ENCODE measurements at regions not wholly inside any gene's neighbourhood (a gene's known extent, or its start where the extent isn't known, plus 50 kb on each side); places are given as distances from the start of the nearest gene placed in this dataset.

GRCh38 chr1:218604217-218604616, 259.1 kb downstream of the TGFB2 start:
- ChIA-PET CTCF (no interaction called here), POLR2A (no interaction called here)
- Mint-ChIP-seq H3K27ac (no peak overlapping the region), H3K36me3 (ENCODE audit: low read depth) (no peaks in the 10 kb centered on the region), H3K9me3 (no peaks in the 10 kb centered on the region), H3K4me3 (no peak overlapping the region), H3K27me3 (no peaks in the 10 kb centered on the region), H3K4me1 (no peaks in the 10 kb centered on the region)
- DNase-seq, result no peak

GRCh38 chr1:218611916-218612585, 266.9 kb downstream of the TGFB2 start:
- no peak overlapping the region for H3K4me3 Mint-ChIP-seq
- ChIA-PET POLR2A (no interaction called here), CTCF (no interaction called here)
- no peaks in the 10 kb centered on the region for H3K9me3 Mint-ChIP-seq
- no peaks in the 10 kb centered on the region for H3K36me3 Mint-ChIP-seq (ENCODE audit: low read depth)
- H3K27ac Mint-ChIP-seq, result no peak overlapping the region
- DNase-seq, result no peak
- no peaks in the 10 kb centered on the region for H3K27me3 Mint-ChIP-seq
- H3K4me1 Mint-ChIP-seq, result no peaks in the 10 kb centered on the region

- DNase-seq, result no peak
- Mint-ChIP-seq H3K27me3 (no peaks in the 10 kb centered on the region), H3K27ac (no peak overlapping the region), H3K36me3 (ENCODE audit: low read depth) (no peaks in the 10 kb centered on the region), H3K4me1 (no peaks in the 10 kb centered on the region), H3K4me3 (no peak overlapping the region), H3K9me3 (no peaks in the 10 kb centered on the region)
- CTCF ChIA-PET, result no interaction called here
- POLR2A ChIA-PET, result no interaction called here
Observed at GRCh38 chr1:218613105-218613504, 268.0 kb downstream of the TGFB2 start.

- no peak for DNase-seq
- ChIA-PET CTCF (no interaction called here), POLR2A (no interaction called here)
- Mint-ChIP-seq H3K9me3 (no peaks in the 10 kb centered on the region), H3K27me3 (no peaks in the 10 kb centered on the region), H3K36me3 (ENCODE audit: low read depth) (no peaks in the 10 kb centered on the region), H3K4me3 (no peak overlapping the region), H3K27ac (no peak overlapping the region), H3K4me1 (no peaks in the 10 kb centered on the region)
Observed at GRCh38 chr1:218614031-218614430, 268.9 kb downstream of the TGFB2 start.

GRCh38 chr1:218616681-218617080, 271.5 kb downstream of the TGFB2 start:
- CTCF ChIA-PET, result no interaction called here
- Mint-ChIP-seq H3K27me3 (no peaks in the 10 kb centered on the region), H3K4me1 (no peaks in the 10 kb centered on the region), H3K27ac (no peak overlapping the region), H3K4me3 (no peak overlapping the region), H3K36me3 (ENCODE audit: low read depth) (no peaks in the 10 kb centered on the region), H3K9me3 (no peaks in the 10 kb centered on the region)
- DNase-seq, result no peak
- POLR2A ChIA-PET, result no interaction called here

- ChIA-PET CTCF (no interaction called here), POLR2A (no interaction called here)
- no peaks in the 10 kb centered on the region for H3K27me3 Mint-ChIP-seq
- no peaks in the 10 kb centered on the region for H3K36me3 Mint-ChIP-seq (ENCODE audit: low read depth)
- H3K4me1 Mint-ChIP-seq, result no peaks in the 10 kb centered on the region
- H3K27ac Mint-ChIP-seq, result no peak overlapping the region
- H3K9me3 Mint-ChIP-seq, result no peaks in the 10 kb centered on the region
- H3K4me3 Mint-ChIP-seq, result no peak overlapping the region
- no peak for DNase-seq
Observed at GRCh38 chr1:218617986-218618385, 272.9 kb downstream of the TGFB2 start.

GRCh38 chr1:218620956-218621355, 275.8 kb downstream of the TGFB2 start:
- Mint-ChIP-seq H3K36me3 (ENCODE audit: low read depth) (no peaks in the 10 kb centered on the region), H3K4me3 (no peak overlapping the region)
- CTCF ChIA-PET, result no interaction called here

GRCh38 chr1:218624052-218624451, 278.9 kb downstream of the TGFB2 start:
- Mint-ChIP-seq H3K36me3 (ENCODE audit: low read depth) (no peaks in the 10 kb centered on the region), H3K9me3 (peaks cover 9% of the 10 kb centered on the region), H3K27me3 (no peaks in the 10 kb centered on the region), H3K4me1 (no peaks in the 10 kb centered on the region), H3K27ac (no peak overlapping the region), H3K4me3 (no peak overlapping the region)
- CTCF ChIA-PET, result no interaction called here
- POLR2A ChIA-PET, result no interaction called here
- DNase-seq, result no peak

More at GRCh38 chr1:218620956-218621355, 275.8 kb downstream of the TGFB2 start:
- Mint-ChIP-seq H3K27me3 (no peaks in the 10 kb centered on the region), H3K27ac (no peak overlapping the region), H3K4me1 (no peaks in the 10 kb centered on the region), H3K9me3 (peaks cover 3% of the 10 kb centered on the region)
- POLR2A ChIA-PET, result no interaction called here
- no peak for DNase-seq

- H3K4me1 Mint-ChIP-seq, result no peaks in the 10 kb centered on the region
- no peaks in the 10 kb centered on the region for H3K27me3 Mint-ChIP-seq
- no peak for DNase-seq
- H3K4me3 Mint-ChIP-seq, result no peak overlapping the region
- no peaks in the 10 kb centered on the region for H3K36me3 Mint-ChIP-seq (ENCODE audit: low read depth)
- ChIA-PET POLR2A (no interaction called here), CTCF (no interaction called here)
- no peak overlapping the region for H3K27ac Mint-ChIP-seq
- peaks cover 15% of the 10 kb centered on the region for H3K9me3 Mint-ChIP-seq
Observed at GRCh38 chr1:218625393-218625792, 280.3 kb downstream of the TGFB2 start.

GRCh38 chr1:218633238-218633988, 288.3 kb downstream of the TGFB2 start:
- ChIA-PET CTCF (no interaction called here), POLR2A (no interaction called here)
- peaks cover 17% of the 10 kb centered on the region for H3K9me3 Mint-ChIP-seq
- H3K4me1 Mint-ChIP-seq, result no peaks in the 10 kb centered on the region
- H3K27ac Mint-ChIP-seq, result no peak overlapping the region
- H3K27me3 Mint-ChIP-seq, result no peaks in the 10 kb centered on the region
- no peak for DNase-seq
- H3K4me3 Mint-ChIP-seq, result no peak overlapping the region
- H3K36me3 Mint-ChIP-seq (ENCODE audit: low read depth), result no peaks in the 10 kb centered on the region

GRCh38 chr1:218634212-218634611, 289.1 kb downstream of the TGFB2 start:
- CTCF ChIA-PET, result no interaction called here
- peaks cover 17% of the 10 kb centered on the region for H3K9me3 Mint-ChIP-seq
- H3K36me3 Mint-ChIP-seq (ENCODE audit: low read depth), result no peaks in the 10 kb centered on the region
- POLR2A ChIA-PET, result no interaction called here
- H3K4me1 Mint-ChIP-seq, result no peaks in the 10 kb centered on the region
- no peak overlapping the region for H3K27ac Mint-ChIP-seq
- DNase-seq, result no peak
- no peak overlapping the region for H3K4me3 Mint-ChIP-seq
- no peaks in the 10 kb centered on the region for H3K27me3 Mint-ChIP-seq

GRCh38 chr1:218636548-218636947, 291.4 kb downstream of the TGFB2 start:
- no peak overlapping the region for H3K4me3 Mint-ChIP-seq
- H3K4me1 Mint-ChIP-seq, result no peaks in the 10 kb centered on the region
- peaks cover 8% of the 10 kb centered on the region for H3K9me3 Mint-ChIP-seq
- POLR2A ChIA-PET, result no interaction called here
- CTCF ChIA-PET, result no interaction called here
- DNase-seq, result no peak
- H3K36me3 Mint-ChIP-seq (ENCODE audit: low read depth), result no peaks in the 10 kb centered on the region
- H3K27me3 Mint-ChIP-seq, result no peaks in the 10 kb centered on the region
- H3K27ac Mint-ChIP-seq, result no peak overlapping the region

- H3K36me3 Mint-ChIP-seq (ENCODE audit: low read depth), result no peaks in the 10 kb centered on the region
- CTCF ChIA-PET, result no interaction called here
Observed at GRCh38 chr1:218640173-218640572, 295.0 kb downstream of the TGFB2 start.

More at GRCh38 chr1:218640173-218640572, 295.0 kb downstream of the TGFB2 start:
- Mint-ChIP-seq H3K4me1 (no peaks in the 10 kb centered on the region), H3K4me3 (no peak overlapping the region), H3K27ac (no peak overlapping the region), H3K27me3 (no peaks in the 10 kb centered on the region), H3K9me3 (no peaks in the 10 kb centered on the region)
- DNase-seq, result no peak
- POLR2A ChIA-PET, result no interaction called here

All from activated CD4-positive, alpha-beta memory T cell treated with anti-CD3 and anti-CD28 coated beads, Interleukin-2, amount 10 ng/mL, durations not matched to agents 7 days and 5 days (primary cell).